ENCODE measurements at regions not wholly inside any gene's neighbourhood (a gene's known extent, or its start where the extent isn't known, plus 50 kb on each side); places are given as distances from the start of the nearest gene placed in this dataset.

GRCh38 chr1:188247255-188247654 lies 1418.5 kb downstream of the PLA2G4A start:
- TF ChIP-seq CTCF (IDR thresholded peaks at IDR 0.05; ENCODE audit: borderline replicate concordance, extremely low read depth, insufficient read depth) = no peak
- no peak overlapping the region for H3K4me3 ChIP-seq (ENCODE audit: low read length in 3 of 3)
- no peak overlapping the region for H3K9ac ChIP-seq (ENCODE audit: low read length in 3 of 3)
- no peak for FAIRE-seq
- intact Hi-C loops (cut with DNase I) = no loop called here
- DNase-seq = no peak
- no peaks in the 10 kb centered on the region for H3K9me3 ChIP-seq (ENCODE audit: control insufficient read depth in 2 of 3, insufficient read depth in 1 of 3, low read length in 3 of 3)
- no peaks in the 10 kb centered on the region for H3K36me3 ChIP-seq (ENCODE audit: control insufficient read depth in 2 of 3, insufficient read depth in 3 of 3, low read length in 3 of 3)
- no peaks in the 10 kb centered on the region for H3K27me3 ChIP-seq (ENCODE audit: control insufficient read depth, insufficient read depth, low read length)
- H3K4me1 ChIP-seq (ENCODE audit: control insufficient read depth in 2 of 3, insufficient read depth in 2 of 3, low read depth in 1 of 3, low read length in 3 of 3) = no peaks in the 10 kb centered on the region
- H3K27ac ChIP-seq (ENCODE audit: low read depth in 2 of 2, low read length in 2 of 2) = no peak overlapping the region

- Histone ChIP-seq H3K27me3 (ENCODE audit: control insufficient read depth, insufficient read depth, low read length) (no peaks in the 10 kb centered on the region), H3K4me3 (ENCODE audit: low read length in 3 of 3) (no peak overlapping the region), H3K4me1 (ENCODE audit: control insufficient read depth in 2 of 3, insufficient read depth in 2 of 3, low read depth in 1 of 3, low read length in 3 of 3) (no peaks in the 10 kb centered on the region), H3K9me3 (ENCODE audit: control insufficient read depth in 2 of 3, insufficient read depth in 1 of 3, low read length in 3 of 3) (peaks cover 0 to 4% (median 0%) of the 10 kb centered on the region in 3 donors), H3K9ac (ENCODE audit: low read length in 3 of 3) (no peak overlapping the region), H3K27ac (ENCODE audit: low read depth in 2 of 2, low read length in 2 of 2) (no peak overlapping the region), H3K36me3 (ENCODE audit: control insufficient read depth in 2 of 3, insufficient read depth in 3 of 3, low read length in 3 of 3) (no peaks in the 10 kb centered on the region)
- no peak for TF ChIP-seq CTCF (IDR thresholded peaks at IDR 0.05; ENCODE audit: borderline replicate concordance, extremely low read depth, insufficient read depth)
- FAIRE-seq (no peak), DNase-seq (no peak)
- intact Hi-C loops (cut with DNase I) = no loop called here
These were observed 1421.1 kb downstream of the PLA2G4A start for GRCh38 chr1:188249811-188250210.

GRCh38 chr1:188251036-188251435 lies 1422.3 kb downstream of the PLA2G4A start:
- DNase-seq (no peak), FAIRE-seq (no peak)
- H3K9me3 ChIP-seq (ENCODE audit: control insufficient read depth in 2 of 3, insufficient read depth in 1 of 3, low read length in 3 of 3) = peaks cover 0 to 11% (median 0%) of the 10 kb centered on the region in 3 donors
- no peaks in the 10 kb centered on the region for H3K4me1 ChIP-seq (ENCODE audit: control insufficient read depth in 2 of 3, insufficient read depth in 2 of 3, low read depth in 1 of 3, low read length in 3 of 3)
- H3K4me3 ChIP-seq (ENCODE audit: low read length in 3 of 3) = no peak overlapping the region
- no peak for TF ChIP-seq CTCF (IDR thresholded peaks at IDR 0.05; ENCODE audit: borderline replicate concordance, extremely low read depth, insufficient read depth)
- H3K36me3 ChIP-seq (ENCODE audit: control insufficient read depth in 2 of 3, insufficient read depth in 3 of 3, low read length in 3 of 3) = no peaks in the 10 kb centered on the region
- no peak overlapping the region for H3K27ac ChIP-seq (ENCODE audit: low read depth in 2 of 2, low read length in 2 of 2)
- no peaks in the 10 kb centered on the region for H3K27me3 ChIP-seq (ENCODE audit: control insufficient read depth, insufficient read depth, low read length)
- no peak overlapping the region for H3K9ac ChIP-seq (ENCODE audit: low read length in 3 of 3)
- intact Hi-C loops (cut with DNase I) = no loop called here

- intact Hi-C loops (cut with DNase I) = no loop called here
- Histone ChIP-seq H3K4me1 (ENCODE audit: control insufficient read depth in 2 of 3, insufficient read depth in 2 of 3, low read depth in 1 of 3, low read length in 3 of 3) (no peaks in the 10 kb centered on the region), H3K27me3 (ENCODE audit: control insufficient read depth, insufficient read depth, low read length) (no peaks in the 10 kb centered on the region), H3K36me3 (ENCODE audit: control insufficient read depth in 2 of 3, insufficient read depth in 3 of 3, low read length in 3 of 3) (no peaks in the 10 kb centered on the region), H3K27ac (ENCODE audit: low read depth in 2 of 2, low read length in 2 of 2) (no peak overlapping the region), H3K4me3 (ENCODE audit: low read length in 3 of 3) (no peak overlapping the region), H3K9me3 (ENCODE audit: control insufficient read depth in 2 of 3, insufficient read depth in 1 of 3, low read length in 3 of 3) (peaks cover 0 to 2% (median 0%) of the 10 kb centered on the region in 3 donors), H3K9ac (ENCODE audit: low read length in 3 of 3) (no peak overlapping the region)
- TF ChIP-seq CTCF (IDR thresholded peaks at IDR 0.05; ENCODE audit: borderline replicate concordance, extremely low read depth, insufficient read depth) = no peak
- DNase-seq = no peak
- no peak for FAIRE-seq
These were observed 1433.1 kb downstream of the PLA2G4A start for GRCh38 chr1:188261849-188262248.
